RWPE2 (cell line): ENCODE measurements at regions not wholly inside any gene's neighbourhood (a gene's known extent, or its start where the extent isn't known, plus 50 kb on each side); places are given as distances from the start of the nearest gene placed in this dataset.
"Not testable (repeated sequence)": the region's sequence is repeated elsewhere in the genome, so short reads cannot be mapped to it uniquely, and the experiment has no call there.

Source experiments
- ATAC-seq: fragments of 200-7000 bp; cut with Tn5 transposase; 3 replicates; pipeline ENCODE4 v1.9.1; 2021; ENCODE audit warnings: low read depth
- DNase-seq: peaks from one replicate; pipeline ENCODE4 v3.0.0-alpha.2; 2020; ENCODE audit warnings: low spot score
- H3K27ac ChIP-seq: fragments of 450-650 bp; 2 replicates; pipeline ENCODE4 v1.5.1; 2017; ENCODE audit warnings: mild to moderate bottlenecking; ENCODE audit not compliant: poor library complexity, severe bottlenecking
- H3K27me3 ChIP-seq: fragments of 250-450 bp; sonication (Bioruptor Pico); 2 replicates; pipeline ENCODE4 v1.5.1; 2021; ENCODE audit warnings: mild to moderate bottlenecking, moderate library complexity; ENCODE audit not compliant: insufficient read depth, poor library complexity, severe bottlenecking
- H3K36me3 ChIP-seq: fragments of 250-450 bp; sonication (Bioruptor Pico); 2 replicates; pipeline ENCODE4 v1.5.1; 2020; ENCODE audit warnings: low read depth, mild to moderate bottlenecking, moderate library complexity
- H3K4me1 ChIP-seq: fragments of 250-450 bp; sonication (Bioruptor Pico); 2 replicates; pipeline ENCODE4 v1.5.1; 2021; ENCODE audit warnings: mild to moderate bottlenecking, moderate library complexity; ENCODE audit not compliant: insufficient read depth, poor library complexity, severe bottlenecking
- H3K4me3 ChIP-seq: fragments of 250-450 bp; sonication (Bioruptor Pico); 2 replicates; pipeline ENCODE4 v1.5.1; 2021; ENCODE audit warnings: mild to moderate bottlenecking, moderate library complexity; ENCODE audit not compliant: severe bottlenecking
- H3K9me3 ChIP-seq: fragments of 250-450 bp; sonication (Bioruptor Pico); 2 replicates; pipeline ENCODE4 v1.5.1; 2021; ENCODE audit warnings: mild to moderate bottlenecking, moderate library complexity; ENCODE audit not compliant: severe bottlenecking
- CTCF ChIP-seq: fragments of 450-650 bp; IDR thresholded peaks from one replicate; pipeline ENCODE4 v1.5.1; 2017; ENCODE audit warnings: mild to moderate bottlenecking, moderate library complexity; ENCODE audit not compliant: poor library complexity, severe bottlenecking

- not testable (repeated sequence) for H3K27me3 ChIP-seq, DNase-seq, H3K27ac ChIP-seq, ATAC-seq, H3K36me3 ChIP-seq, H3K4me3 ChIP-seq, H3K9me3 ChIP-seq, H3K4me1 ChIP-seq
Observed at GRCh38 chr5:97234380-97234779, 51.3 kb upstream of the RIOK2 start.

- no peak for DNase-seq
Observed at GRCh38 chr5:97242341-97242740, 59.3 kb upstream of the RIOK2 start.

GRCh38 chr5:97243353-97243752, 60.3 kb upstream of the RIOK2 start:
- Histone ChIP-seq H3K4me3 (no peak overlapping the region), H3K9me3 (no peaks in the 10 kb centered on the region), H3K36me3 (no peaks in the 10 kb centered on the region), H3K27me3 (no peaks in the 10 kb centered on the region), H3K4me1 (no peaks in the 10 kb centered on the region), H3K27ac (no peak overlapping the region)
- ATAC-seq (no peak), DNase-seq (no peak)
- no peak for TF ChIP-seq CTCF

More at GRCh38 chr5:97242341-97242740, 59.3 kb upstream of the RIOK2 start:
- no peaks in the 10 kb centered on the region for H3K4me1 ChIP-seq
- no peaks in the 10 kb centered on the region for H3K36me3 ChIP-seq
- H3K4me3 ChIP-seq = no peak overlapping the region
- H3K27me3 ChIP-seq = no peaks in the 10 kb centered on the region
- no peaks in the 10 kb centered on the region for H3K9me3 ChIP-seq
- H3K27ac ChIP-seq = no peak overlapping the region
- ATAC-seq = no peak
- TF ChIP-seq CTCF = no peak

- ATAC-seq = no peak
- no peaks in the 10 kb centered on the region for H3K36me3 ChIP-seq
- TF ChIP-seq CTCF = no peak
- no peak overlapping the region for H3K4me3 ChIP-seq
- no peaks in the 10 kb centered on the region for H3K4me1 ChIP-seq
- H3K27ac ChIP-seq = no peak overlapping the region
- no peak for DNase-seq
- H3K27me3 ChIP-seq = no peaks in the 10 kb centered on the region
- no peaks in the 10 kb centered on the region for H3K9me3 ChIP-seq
Observed at GRCh38 chr5:97245386-97245785, 62.3 kb upstream of the RIOK2 start.

- H3K4me1 ChIP-seq = no peaks in the 10 kb centered on the region
- ATAC-seq (no peak), DNase-seq (no peak)
- no peaks in the 10 kb centered on the region for H3K9me3 ChIP-seq
- TF ChIP-seq CTCF = no peak
- H3K27me3 ChIP-seq = no peaks in the 10 kb centered on the region
- H3K4me3 ChIP-seq = no peak overlapping the region
- no peaks in the 10 kb centered on the region for H3K36me3 ChIP-seq
- H3K27ac ChIP-seq = no peak overlapping the region
Observed at GRCh38 chr5:97250113-97250512, 67.1 kb upstream of the RIOK2 start.
